ENCODE measurements at regions not wholly inside any gene's neighbourhood (a gene's known extent, or its start where the extent isn't known, plus 50 kb on each side); places are given as distances from the start of the nearest gene placed in this dataset.
"Not testable (repeated sequence)": the region's sequence is repeated elsewhere in the genome, so short reads cannot be mapped to it uniquely, and the experiment has no call there.

GRCh38 chr1:70586046-70586445 lies 175.0 kb downstream of the CTH start:
- no peaks in the 10 kb centered on the region for H3K4me1 Mint-ChIP-seq (ENCODE audit: low read depth)
- ATAC-seq (ENCODE audit: poor library complexity) (no peak), DNase-seq (no peak)
- H3K9me3 Mint-ChIP-seq = no peaks in the 10 kb centered on the region
- intact Hi-C loops (cut with DNase I, micrococcal nuclease) = no loop called here
- no peak overlapping the region for H3K4me3 Mint-ChIP-seq
- ChIA-PET POLR2A (no interaction called here), CTCF (no interaction called here)
- peaks cover 5% of the 10 kb centered on the region for H3K27me3 Mint-ChIP-seq
- no peaks in the 10 kb centered on the region for H3K9me3 ChIP-seq (ENCODE audit: control insufficient read depth in 1 of 2, insufficient read depth in 1 of 2, low read length in 2 of 2)
- no peak overlapping the region for H3K27ac ChIP-seq (ENCODE audit: low read depth in 1 of 2, low read length in 2 of 2)
- no peaks in the 10 kb centered on the region for H3K36me3 ChIP-seq (ENCODE audit: insufficient read depth, low read length)
- H3K27me3 ChIP-seq (ENCODE audit: control insufficient read depth in 1 of 2, insufficient read depth in 2 of 2, low read length in 2 of 2) = no peaks in the 10 kb centered on the region
- no peaks in the 10 kb centered on the region for H3K4me1 ChIP-seq (ENCODE audit: insufficient read depth, low read length)
- TF ChIP-seq CTCF (IDR thresholded peaks at IDR 0.05) = no peak
- no peaks in the 10 kb centered on the region for H3K36me3 Mint-ChIP-seq (ENCODE audit: low read depth)
- H3K4me3 ChIP-seq (ENCODE audit: low read length) = no peak overlapping the region
- no peak overlapping the region for H3K27ac Mint-ChIP-seq

- no peaks in the 10 kb centered on the region for H3K4me1 ChIP-seq (ENCODE audit: insufficient read depth, low read length)
- no peaks in the 10 kb centered on the region for H3K36me3 ChIP-seq (ENCODE audit: insufficient read depth, low read length)
- intact Hi-C loops (cut with DNase I, micrococcal nuclease) = no loop called here
- H3K27ac Mint-ChIP-seq = no peak overlapping the region
- no peaks in the 10 kb centered on the region for H3K9me3 Mint-ChIP-seq
- ChIA-PET POLR2A (no interaction called here), CTCF (no interaction called here)
- H3K27me3 Mint-ChIP-seq = peaks cover 5% of the 10 kb centered on the region
- no peaks in the 10 kb centered on the region for H3K36me3 Mint-ChIP-seq (ENCODE audit: low read depth)
- TF ChIP-seq CTCF (IDR thresholded peaks at IDR 0.05) = no peak
- no peaks in the 10 kb centered on the region for H3K4me1 Mint-ChIP-seq (ENCODE audit: low read depth)
- no peak overlapping the region for H3K27ac ChIP-seq (ENCODE audit: low read depth in 1 of 2, low read length in 2 of 2)
- H3K4me3 ChIP-seq (ENCODE audit: low read length) = no peak overlapping the region
- H3K9me3 ChIP-seq (ENCODE audit: control insufficient read depth in 1 of 2, insufficient read depth in 1 of 2, low read length in 2 of 2) = no peaks in the 10 kb centered on the region
- H3K27me3 ChIP-seq (ENCODE audit: control insufficient read depth in 1 of 2, insufficient read depth in 2 of 2, low read length in 2 of 2) = no peaks in the 10 kb centered on the region
- DNase-seq = no peak
- H3K4me3 Mint-ChIP-seq = no peak overlapping the region
- no peak for ATAC-seq (ENCODE audit: poor library complexity)
Observed at GRCh38 chr1:70587872-70588366, 176.9 kb downstream of the CTH start.

GRCh38 chr1:70593551-70593950 lies 182.5 kb downstream of the CTH start:
- H3K4me1 ChIP-seq (ENCODE audit: insufficient read depth, low read length); H3K4me3 Mint-ChIP-seq; H3K27ac ChIP-seq (ENCODE audit: low read depth in 1 of 2, low read length in 2 of 2); H3K9me3 Mint-ChIP-seq; H3K36me3 Mint-ChIP-seq (ENCODE audit: low read depth); CTCF ChIA-PET; H3K27me3 Mint-ChIP-seq; H3K27ac Mint-ChIP-seq; H3K4me1 Mint-ChIP-seq (ENCODE audit: low read depth); DNase-seq; intact Hi-C loops (cut with DNase I, micrococcal nuclease); H3K36me3 ChIP-seq (ENCODE audit: insufficient read depth, low read length); ATAC-seq (ENCODE audit: poor library complexity); H3K4me3 ChIP-seq (ENCODE audit: low read length); H3K9me3 ChIP-seq (ENCODE audit: control insufficient read depth in 1 of 2, insufficient read depth in 1 of 2, low read length in 2 of 2); H3K27me3 ChIP-seq (ENCODE audit: control insufficient read depth in 1 of 2, insufficient read depth in 2 of 2, low read length in 2 of 2): not testable (repeated sequence)
- POLR2A ChIA-PET = interaction anchor here (0.6 kb wide), 1 partner anchor 18 kb away, joined by 3 read pairs; no protein-coding TSS in a partner anchor

- no peaks in the 10 kb centered on the region for H3K9me3 Mint-ChIP-seq
- no peaks in the 10 kb centered on the region for H3K36me3 Mint-ChIP-seq (ENCODE audit: low read depth)
- H3K4me3 Mint-ChIP-seq = no peak overlapping the region
- Histone ChIP-seq H3K36me3 (ENCODE audit: insufficient read depth, low read length) (no peaks in the 10 kb centered on the region), H3K4me1 (ENCODE audit: insufficient read depth, low read length) (no peaks in the 10 kb centered on the region), H3K4me3 (ENCODE audit: low read length) (no peak overlapping the region), H3K9me3 (ENCODE audit: control insufficient read depth in 1 of 2, insufficient read depth in 1 of 2, low read length in 2 of 2) (no peaks in the 10 kb centered on the region), H3K27ac (ENCODE audit: low read depth in 1 of 2, low read length in 2 of 2) (no peak overlapping the region), H3K27me3 (ENCODE audit: control insufficient read depth in 1 of 2, insufficient read depth in 2 of 2, low read length in 2 of 2) (no peaks in the 10 kb centered on the region)
- intact Hi-C loops (cut with DNase I, micrococcal nuclease) = no loop called here
- ChIA-PET CTCF (no interaction called here), POLR2A (no interaction called here)
- H3K4me1 Mint-ChIP-seq (ENCODE audit: low read depth) = no peaks in the 10 kb centered on the region
- no peak overlapping the region for H3K27ac Mint-ChIP-seq
- H3K27me3 Mint-ChIP-seq = peaks cover 10% of the 10 kb centered on the region
- DNase-seq (no peak), ATAC-seq (ENCODE audit: poor library complexity) (no peak)
- TF ChIP-seq CTCF (IDR thresholded peaks at IDR 0.05) = no peak
Observed at GRCh38 chr1:70608815-70609214, 197.7 kb downstream of the CTH start.

- not testable (repeated sequence) for H3K9me3 Mint-ChIP-seq
Observed at GRCh38 chr1:70610164-70610563, 199.1 kb downstream of the CTH start.

More at GRCh38 chr1:70610164-70610563, 199.1 kb downstream of the CTH start:
- H3K36me3 Mint-ChIP-seq (ENCODE audit: low read depth); H3K4me3 ChIP-seq (ENCODE audit: low read length); H3K27me3 Mint-ChIP-seq; H3K4me3 Mint-ChIP-seq; POLR2A ChIA-PET; intact Hi-C loops (cut with DNase I, micrococcal nuclease); H3K36me3 ChIP-seq (ENCODE audit: insufficient read depth, low read length); H3K27ac ChIP-seq (ENCODE audit: low read depth in 1 of 2, low read length in 2 of 2); H3K9me3 ChIP-seq (ENCODE audit: control insufficient read depth in 1 of 2, insufficient read depth in 1 of 2, low read length in 2 of 2); H3K27ac Mint-ChIP-seq; H3K27me3 ChIP-seq (ENCODE audit: control insufficient read depth in 1 of 2, insufficient read depth in 2 of 2, low read length in 2 of 2); DNase-seq; H3K4me1 ChIP-seq (ENCODE audit: insufficient read depth, low read length); H3K4me1 Mint-ChIP-seq (ENCODE audit: low read depth); CTCF ChIA-PET; ATAC-seq (ENCODE audit: poor library complexity): not testable (repeated sequence)

All from CD4-positive, alpha-beta T cell (primary cell).